ENCODE measurements at regions not wholly inside any gene's neighbourhood (a gene's known extent, or its start where the extent isn't known, plus 50 kb on each side); places are given as distances from the start of the nearest gene placed in this dataset.

DNA sequence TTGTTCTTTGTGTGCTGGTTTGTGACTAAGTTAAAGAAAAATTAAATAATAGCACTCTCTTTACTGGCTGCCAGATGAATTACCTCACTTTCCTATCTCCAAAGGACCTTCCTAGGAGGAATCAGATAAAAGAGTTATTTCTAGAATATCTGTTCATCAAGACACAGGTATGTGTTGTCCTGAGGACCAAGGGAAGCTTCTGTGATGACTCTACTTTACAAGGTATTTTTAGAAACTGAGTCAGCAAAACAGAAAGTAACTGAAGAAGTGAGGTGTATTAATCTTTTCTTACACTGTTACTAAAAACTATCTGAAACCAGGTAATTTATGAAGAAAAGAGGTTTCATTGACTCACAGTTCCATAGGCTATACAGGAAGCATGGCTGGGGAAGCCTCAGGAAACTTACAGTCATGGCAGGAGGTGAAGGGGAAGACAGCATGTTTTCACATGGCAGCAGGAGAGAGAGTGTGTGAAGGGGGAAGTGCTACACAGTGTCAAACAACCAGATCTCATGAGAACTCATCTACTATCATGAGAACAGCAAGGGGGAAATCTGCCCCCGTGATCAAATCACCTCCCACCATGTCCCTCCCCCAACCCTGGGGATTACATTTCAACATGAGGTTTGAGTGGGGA, 189.2 kb upstream of the DMAC1 start:
- intact Hi-C loops (cut with micrococcal nuclease), result no loop called here
- Mint-ChIP-seq H3K4me1 (ENCODE audit: low read depth) (peaks cover 14% of the 10 kb centered on the region), H3K27me3 (ENCODE audit: insufficient read depth) (peaks cover 4% of the 10 kb centered on the region), H3K4me3 (no peak overlapping the region), H3K36me3 (ENCODE audit: low read depth) (peaks cover 4% of the 10 kb centered on the region), H3K9me3 (peaks cover 14% of the 10 kb centered on the region), H3K27ac (no peak overlapping the region)
- no peak for DNase-seq (ENCODE audit: low spot score)

DNA sequence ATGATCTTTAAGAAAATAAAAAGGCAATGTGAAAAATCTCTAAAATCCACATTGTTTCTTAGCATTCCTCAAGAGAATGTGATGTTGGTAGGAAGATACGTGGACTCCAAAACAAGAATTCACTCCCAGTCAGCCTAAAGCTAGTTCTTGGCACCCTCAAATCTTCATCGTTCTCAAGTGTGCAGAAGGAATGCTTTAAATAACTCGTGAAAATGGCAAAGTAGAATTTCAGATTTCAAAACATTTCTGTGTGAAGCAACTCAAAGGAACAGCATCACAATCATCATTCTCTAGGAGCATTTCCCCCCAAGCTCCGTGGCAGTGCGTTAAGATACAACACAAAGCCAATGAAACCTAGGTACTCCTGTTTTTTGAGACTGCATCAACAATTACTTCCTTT, 185.1 kb upstream of the DMAC1 start:
- no peaks in the 10 kb centered on the region for H3K27me3 Mint-ChIP-seq (ENCODE audit: insufficient read depth)
- H3K9me3 Mint-ChIP-seq, result peaks cover 12% of the 10 kb centered on the region
- H3K36me3 Mint-ChIP-seq (ENCODE audit: low read depth), result peaks cover 6% of the 10 kb centered on the region
- no peak overlapping the region for H3K4me3 Mint-ChIP-seq
- no peak for DNase-seq (ENCODE audit: low spot score)
- peaks cover 44% of the 10 kb centered on the region for H3K4me1 Mint-ChIP-seq (ENCODE audit: low read depth)
- intact Hi-C loops (cut with micrococcal nuclease), result no loop called here
- no peak overlapping the region for H3K27ac Mint-ChIP-seq

DNA sequence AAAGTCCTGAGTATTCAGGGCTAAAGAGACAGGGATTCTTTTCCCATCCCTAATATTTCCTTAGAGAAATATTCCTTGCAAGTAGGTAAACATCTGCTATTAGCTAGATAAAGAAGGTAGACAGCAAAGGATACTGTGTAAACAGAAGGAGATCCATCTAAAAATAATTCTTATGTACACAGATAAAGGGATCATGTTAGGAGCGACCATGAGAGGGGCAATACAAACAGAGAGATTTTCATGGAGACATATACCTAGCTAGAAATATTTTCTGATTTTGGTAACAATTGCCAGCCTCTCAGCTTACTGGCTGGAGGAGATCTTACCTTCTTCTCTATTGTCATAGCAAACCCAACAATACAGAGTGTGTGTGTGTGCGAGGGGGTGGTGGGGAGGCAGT, 184.6 kb upstream of the DMAC1 start:
- H3K27me3 Mint-ChIP-seq (ENCODE audit: insufficient read depth), result no peaks in the 10 kb centered on the region
- no peak overlapping the region for H3K27ac Mint-ChIP-seq
- H3K4me3 Mint-ChIP-seq, result no peak overlapping the region
- H3K36me3 Mint-ChIP-seq (ENCODE audit: low read depth), result peaks cover 6% of the 10 kb centered on the region
- intact Hi-C loops (cut with micrococcal nuclease), result no loop called here
- peaks cover 12% of the 10 kb centered on the region for H3K9me3 Mint-ChIP-seq
- no peak for DNase-seq (ENCODE audit: low spot score)
- peaks cover 44% of the 10 kb centered on the region for H3K4me1 Mint-ChIP-seq (ENCODE audit: low read depth)

DNA sequence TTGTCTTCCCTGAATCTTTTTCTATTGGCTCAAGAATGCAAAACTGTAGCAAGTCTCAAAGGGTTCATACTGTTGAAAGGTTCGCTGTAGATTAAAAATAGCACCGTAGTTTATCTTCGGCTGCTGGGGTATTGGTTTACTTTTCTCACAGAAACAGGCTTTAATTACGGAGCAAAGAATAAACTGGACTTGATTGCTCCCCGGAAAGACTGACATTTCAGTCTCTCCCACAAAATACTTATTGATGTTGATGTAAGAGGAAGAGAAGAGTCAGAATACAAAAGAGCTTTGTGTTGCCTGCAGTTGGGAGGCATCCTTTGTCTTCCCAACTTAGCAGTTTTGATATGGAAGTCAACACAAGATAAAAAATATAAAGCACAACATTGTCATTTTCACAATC, 183.9 kb upstream of the DMAC1 start:
- no peak overlapping the region for H3K27ac Mint-ChIP-seq
- peaks cover 42% of the 10 kb centered on the region for H3K4me1 Mint-ChIP-seq (ENCODE audit: low read depth)
- peaks cover 6% of the 10 kb centered on the region for H3K36me3 Mint-ChIP-seq (ENCODE audit: low read depth)
- intact Hi-C loops (cut with micrococcal nuclease), result no loop called here
- no peak overlapping the region for H3K4me3 Mint-ChIP-seq
- peaks cover 8% of the 10 kb centered on the region for H3K9me3 Mint-ChIP-seq
- DNase-seq (ENCODE audit: low spot score), result no peak
- no peaks in the 10 kb centered on the region for H3K27me3 Mint-ChIP-seq (ENCODE audit: insufficient read depth)

DNA sequence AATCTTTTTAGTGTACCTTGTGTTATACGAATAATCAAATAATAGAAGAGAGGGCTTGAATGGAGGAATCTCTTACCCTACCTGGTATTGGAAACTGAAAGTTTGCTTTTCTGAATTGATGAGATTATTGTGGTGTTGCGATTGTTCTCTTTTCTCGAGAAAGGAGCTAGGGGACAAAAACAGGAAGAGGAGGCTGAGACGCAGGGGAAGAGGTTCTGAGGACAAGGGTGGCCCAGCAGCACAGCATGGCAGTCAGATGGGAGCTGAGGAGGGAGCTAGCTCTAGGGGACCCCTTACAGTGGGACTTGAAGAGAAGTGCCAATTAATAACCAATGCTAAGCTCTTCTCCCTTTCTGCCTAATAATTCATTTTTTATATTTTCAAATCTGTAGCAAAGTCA, 183.3 kb upstream of the DMAC1 start:
- Mint-ChIP-seq H3K27me3 (ENCODE audit: insufficient read depth) (no peaks in the 10 kb centered on the region), H3K36me3 (ENCODE audit: low read depth) (peaks cover 8% of the 10 kb centered on the region), H3K4me3 (peak overlapping the region; percentile 5), H3K9me3 (peaks cover 6% of the 10 kb centered on the region), H3K27ac (peak overlapping the region; percentile 68), H3K4me1 (ENCODE audit: low read depth) (peaks cover 46% of the 10 kb centered on the region)
- DNase-seq (ENCODE audit: low spot score), result no peak
- intact Hi-C loops (cut with micrococcal nuclease), result no loop called here

DNA sequence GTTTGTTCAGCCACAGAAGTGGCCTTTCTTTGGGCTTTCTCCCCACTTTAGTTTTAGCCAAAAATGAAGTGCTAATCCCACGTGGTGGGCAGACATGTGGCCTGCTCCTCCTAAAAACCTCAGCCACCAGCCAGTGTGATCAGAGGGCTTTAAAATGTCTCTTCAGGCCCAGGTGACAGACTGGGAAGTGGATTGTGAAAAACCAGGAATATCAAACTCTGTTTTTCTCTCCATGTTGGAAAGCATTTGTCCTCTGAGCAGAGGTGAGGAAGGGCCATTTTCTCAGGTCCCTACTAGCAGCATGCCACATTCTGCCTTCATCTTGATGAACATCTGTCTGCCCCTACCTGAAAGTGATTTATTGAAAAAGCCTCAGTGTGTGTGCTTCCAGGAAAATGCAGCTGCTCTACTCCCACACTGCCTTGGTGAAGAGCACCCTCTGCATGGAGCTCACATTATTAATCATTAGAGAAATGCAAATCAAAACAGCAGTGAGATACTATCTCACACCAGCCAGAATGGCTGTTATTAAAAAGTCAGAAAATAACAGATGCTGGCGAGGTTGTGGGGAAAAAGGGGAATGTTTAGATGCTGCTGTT, 181.2 kb upstream of the DMAC1 start:
- Mint-ChIP-seq H3K27ac (no peak overlapping the region), H3K4me3 (no peak overlapping the region), H3K9me3 (peaks cover 6% of the 10 kb centered on the region), H3K36me3 (ENCODE audit: low read depth) (peaks cover 10% of the 10 kb centered on the region), H3K27me3 (ENCODE audit: insufficient read depth) (no peaks in the 10 kb centered on the region), H3K4me1 (ENCODE audit: low read depth) (peaks cover 66% of the 10 kb centered on the region)
- no peak for DNase-seq (ENCODE audit: low spot score)
- intact Hi-C loops (cut with micrococcal nuclease), result no loop called here

DNA sequence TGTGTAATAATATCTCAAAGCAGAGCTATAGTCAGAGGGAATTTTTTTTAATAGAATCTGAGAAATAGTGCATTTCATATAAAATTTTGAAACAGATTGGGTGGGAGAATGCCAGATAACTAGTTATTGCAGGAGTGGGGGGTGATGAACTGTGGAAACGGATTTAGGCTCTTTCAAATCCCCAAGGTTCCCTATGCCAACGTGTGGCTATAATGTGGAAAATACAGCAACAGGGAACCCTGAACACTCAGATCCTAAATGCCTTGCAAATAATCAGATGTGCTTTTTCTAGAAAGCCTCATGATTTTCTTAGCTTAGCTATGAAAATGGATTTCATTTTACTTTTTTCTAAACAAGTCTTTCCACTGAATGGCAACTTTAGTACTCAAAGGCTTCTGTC, 180.5 kb upstream of the DMAC1 start:
- Mint-ChIP-seq H3K27me3 (ENCODE audit: insufficient read depth) (no peaks in the 10 kb centered on the region), H3K36me3 (ENCODE audit: low read depth) (peaks cover 10% of the 10 kb centered on the region), H3K9me3 (peaks cover 6% of the 10 kb centered on the region), H3K4me3 (no peak overlapping the region), H3K27ac (no peak overlapping the region), H3K4me1 (ENCODE audit: low read depth) (peaks cover 71% of the 10 kb centered on the region)
- no peak for DNase-seq (ENCODE audit: low spot score)
- intact Hi-C loops (cut with micrococcal nuclease), result no loop called here

DNA sequence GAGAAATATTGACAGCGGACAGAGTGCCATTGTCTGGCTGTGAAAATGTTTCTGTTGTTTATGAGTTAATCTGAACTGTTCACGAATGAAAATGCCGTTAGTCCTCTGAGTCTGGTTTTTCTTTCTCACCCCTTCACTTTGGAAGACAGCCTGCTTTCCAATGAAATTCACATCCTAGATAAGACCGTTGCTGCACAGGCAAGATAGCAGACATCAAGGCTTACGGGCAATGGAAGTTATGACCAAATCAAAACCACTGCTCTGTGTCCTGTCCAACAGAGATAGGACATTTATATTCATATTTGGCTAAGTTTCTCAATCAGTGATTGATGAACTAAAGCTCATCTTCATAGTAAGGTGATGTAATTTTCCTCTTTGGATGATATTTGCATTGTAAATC, 180.0 kb upstream of the DMAC1 start:
- intact Hi-C loops (cut with micrococcal nuclease), result loop anchor here (10.0 kb wide), 3 partner anchors 685 to 1975 kb away; a partner anchor contains a TSS
- Mint-ChIP-seq H3K36me3 (ENCODE audit: low read depth) (peaks cover 10% of the 10 kb centered on the region), H3K4me1 (ENCODE audit: low read depth) (peaks cover 75% of the 10 kb centered on the region), H3K4me3 (no peak overlapping the region), H3K9me3 (peaks cover 6% of the 10 kb centered on the region), H3K27ac (no peak overlapping the region), H3K27me3 (ENCODE audit: insufficient read depth) (no peaks in the 10 kb centered on the region)
- no peak for DNase-seq (ENCODE audit: low spot score)

DNA sequence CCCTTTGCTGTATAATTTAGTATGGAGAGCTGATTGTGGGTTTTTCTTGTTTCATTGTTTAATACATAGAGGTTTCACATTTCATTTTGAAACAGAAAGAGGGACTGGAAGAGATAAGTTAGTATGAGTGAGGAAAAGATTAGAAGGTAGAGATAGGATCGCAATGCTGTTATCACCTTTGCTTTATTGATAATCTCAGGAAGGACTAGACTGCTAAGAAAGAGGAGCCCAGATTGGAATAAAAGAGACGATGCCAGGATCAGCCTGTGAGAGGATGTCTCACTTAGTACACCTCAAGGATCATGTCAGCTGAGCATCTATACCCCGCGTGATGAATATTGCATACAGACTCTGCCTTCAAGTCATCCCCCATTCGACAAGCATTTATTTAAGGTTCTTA, 178.0 kb upstream of the DMAC1 start:
- Mint-ChIP-seq H3K4me3 (peak overlapping the region; percentile 3), H3K27ac (peak overlapping the region; percentile 27), H3K27me3 (ENCODE audit: insufficient read depth) (no peaks in the 10 kb centered on the region), H3K4me1 (ENCODE audit: low read depth) (peaks cover 73% of the 10 kb centered on the region), H3K9me3 (peaks cover 3% of the 10 kb centered on the region), H3K36me3 (ENCODE audit: low read depth) (peaks cover 5% of the 10 kb centered on the region)
- intact Hi-C loops (cut with micrococcal nuclease), result loop anchor here (2.0 to 10.0 kb wide), 7 partner anchors 73 to 1973 kb away; partner anchors contain the start of genes KDM4C and UHRF2
- DNase-seq (ENCODE audit: low spot score), result no peak

DNA sequence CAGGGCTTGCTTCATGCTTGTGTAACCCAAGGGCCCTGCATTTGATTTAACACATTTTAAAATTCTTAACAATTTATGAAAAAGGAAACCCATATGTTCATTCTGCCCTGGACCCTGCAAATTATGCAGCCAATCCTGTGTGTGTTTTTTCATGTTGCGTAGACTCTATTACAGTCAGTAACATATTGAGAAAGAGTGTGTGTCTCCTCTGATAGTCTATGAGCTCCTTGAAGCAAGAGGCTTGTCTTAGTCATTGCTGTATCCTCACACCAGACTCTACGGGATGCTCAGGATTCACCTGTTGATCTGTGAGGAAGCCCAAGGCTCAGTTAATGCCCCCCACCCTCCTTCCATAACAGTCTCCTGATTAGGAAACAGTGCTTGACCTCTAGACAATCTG, 177.3 kb upstream of the DMAC1 start:
- H3K36me3 Mint-ChIP-seq (ENCODE audit: low read depth), result peaks cover 5% of the 10 kb centered on the region
- peaks cover 3% of the 10 kb centered on the region for H3K9me3 Mint-ChIP-seq
- H3K4me1 Mint-ChIP-seq (ENCODE audit: low read depth), result peaks cover 69% of the 10 kb centered on the region
- peak overlapping the region; percentile 73 for H3K27ac Mint-ChIP-seq
- intact Hi-C loops (cut with micrococcal nuclease), result loop anchor here (1.0 to 10.0 kb wide), 11 partner anchors 42 to 1972 kb away; partner anchors contain the start of genes DMAC1, KDM4C and UHRF2
- H3K4me3 Mint-ChIP-seq, result no peak overlapping the region
- no peak for DNase-seq (ENCODE audit: low spot score)
- H3K27me3 Mint-ChIP-seq (ENCODE audit: insufficient read depth), result no peaks in the 10 kb centered on the region

DNA sequence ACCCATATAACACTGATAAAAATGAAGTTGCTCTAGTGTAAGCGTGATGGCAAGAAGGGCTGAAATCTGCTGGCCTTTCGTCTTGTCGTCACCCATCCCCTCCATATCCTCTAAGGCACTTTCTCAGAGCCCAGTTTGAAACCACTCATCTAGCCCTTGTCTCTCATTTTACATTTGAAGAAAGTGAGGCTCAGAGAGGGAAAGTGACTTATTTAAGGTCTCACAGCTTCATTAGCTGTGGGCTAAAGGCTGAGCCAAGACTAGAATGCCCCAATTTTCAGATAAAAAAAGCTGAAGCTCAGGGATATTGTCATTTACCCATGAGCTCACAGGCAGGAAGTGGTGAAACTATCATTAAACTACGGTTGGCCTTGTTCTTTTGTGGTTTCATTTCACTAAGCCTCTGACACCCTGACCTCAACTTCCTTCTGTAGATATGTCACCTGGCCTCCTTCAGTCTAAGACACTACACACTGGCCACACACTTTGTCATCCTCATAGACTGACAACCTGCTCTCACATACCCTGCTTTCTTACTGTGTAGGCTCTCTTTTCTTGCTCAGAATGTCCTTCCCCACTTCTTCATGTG, 176.7 kb upstream of the DMAC1 start:
- peak overlapping the region; percentile 15 for H3K4me3 Mint-ChIP-seq
- H3K27ac Mint-ChIP-seq, result peak overlapping the region; percentile 73
- H3K9me3 Mint-ChIP-seq, result peaks cover 3% of the 10 kb centered on the region
- peaks cover 5% of the 10 kb centered on the region for H3K36me3 Mint-ChIP-seq (ENCODE audit: low read depth)
- H3K27me3 Mint-ChIP-seq (ENCODE audit: insufficient read depth), result no peaks in the 10 kb centered on the region
- peaks cover 63% of the 10 kb centered on the region for H3K4me1 Mint-ChIP-seq (ENCODE audit: low read depth)
- peak; percentile 68 for DNase-seq (ENCODE audit: low spot score)
- intact Hi-C loops (cut with micrococcal nuclease), result loop anchor here (1.0 to 10.0 kb wide), 11 partner anchors 41 to 1971 kb away; partner anchors contain the start of genes DMAC1, KDM4C and UHRF2

DNA sequence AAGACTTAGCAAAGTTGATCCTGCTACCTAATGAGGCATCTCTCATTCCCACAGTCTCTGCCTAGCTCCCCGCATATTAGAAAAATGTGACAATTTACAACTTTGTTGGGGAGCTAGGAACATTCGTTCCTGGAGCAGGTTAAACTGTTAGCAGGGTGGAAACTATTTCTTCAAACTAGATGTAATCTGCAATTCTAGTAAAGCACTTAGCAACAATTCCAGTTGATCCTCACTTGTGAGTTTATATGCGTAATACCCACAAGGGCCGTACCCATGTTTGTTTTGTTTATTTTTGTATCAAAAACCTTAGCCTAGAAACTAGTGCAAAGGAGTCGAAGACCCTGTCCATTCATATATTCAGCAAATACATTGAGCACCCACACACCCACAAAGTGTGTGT, 175.8 kb upstream of the DMAC1 start:
- H3K4me3 Mint-ChIP-seq, result no peak overlapping the region
- H3K36me3 Mint-ChIP-seq (ENCODE audit: low read depth), result peaks cover 4% of the 10 kb centered on the region
- no peak for DNase-seq (ENCODE audit: low spot score)
- H3K9me3 Mint-ChIP-seq, result peaks cover 3% of the 10 kb centered on the region
- H3K27me3 Mint-ChIP-seq (ENCODE audit: insufficient read depth), result no peaks in the 10 kb centered on the region
- H3K4me1 Mint-ChIP-seq (ENCODE audit: low read depth), result peaks cover 54% of the 10 kb centered on the region
- H3K27ac Mint-ChIP-seq, result no peak overlapping the region
- intact Hi-C loops (cut with micrococcal nuclease), result loop anchor here (2.0 to 10.0 kb wide), 5 partner anchors 33 to 1971 kb away; a partner anchor contains a TSS

DNA sequence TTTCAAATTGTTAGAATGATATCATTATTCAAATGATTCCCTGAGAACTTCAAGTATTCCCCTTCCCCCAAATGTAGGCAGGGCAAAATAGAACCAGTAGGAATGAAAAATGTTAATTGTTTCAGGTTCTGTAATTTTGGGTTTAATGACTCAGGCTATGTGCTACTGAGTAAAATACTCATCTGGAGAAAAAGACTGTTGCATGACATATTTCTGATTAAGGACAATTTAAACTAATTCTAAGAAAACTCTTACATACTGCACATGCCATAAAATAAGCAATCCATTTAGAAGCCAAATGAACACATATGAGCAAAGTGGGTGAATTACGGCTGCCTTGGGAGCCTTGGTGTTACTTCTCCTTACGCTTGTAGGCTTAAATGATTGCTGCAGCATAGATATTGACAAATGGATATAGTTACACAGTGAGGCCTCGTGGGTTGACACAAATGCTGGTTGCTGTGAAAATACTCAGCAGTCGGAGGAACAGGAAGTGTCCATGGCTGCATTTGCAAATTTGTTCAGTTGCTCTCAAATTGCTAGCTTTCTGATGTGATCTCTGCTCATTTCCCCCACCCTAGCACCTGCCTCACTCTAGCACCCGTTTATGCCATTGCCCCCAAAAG, 174.9 kb upstream of the DMAC1 start:
- peak overlapping the region; percentile 4 for H3K4me3 Mint-ChIP-seq
- H3K9me3 Mint-ChIP-seq, result peaks cover 3% of the 10 kb centered on the region
- intact Hi-C loops (cut with micrococcal nuclease), result loop anchor here (2.0 to 10.0 kb wide), 5 partner anchors 32 to 1970 kb away; a partner anchor contains a TSS
- H3K36me3 Mint-ChIP-seq (ENCODE audit: low read depth), result peaks cover 4% of the 10 kb centered on the region
- peak overlapping the region; percentile 24 for H3K27ac Mint-ChIP-seq
- H3K4me1 Mint-ChIP-seq (ENCODE audit: low read depth), result peaks cover 54% of the 10 kb centered on the region
- H3K27me3 Mint-ChIP-seq (ENCODE audit: insufficient read depth), result no peaks in the 10 kb centered on the region
- no peak for DNase-seq (ENCODE audit: low spot score)
